ENCODE measurements at regions not wholly inside any gene's neighbourhood (a gene's known extent, or its start where the extent isn't known, plus 50 kb on each side); places are given as distances from the start of the nearest gene placed in this dataset.

DNA sequence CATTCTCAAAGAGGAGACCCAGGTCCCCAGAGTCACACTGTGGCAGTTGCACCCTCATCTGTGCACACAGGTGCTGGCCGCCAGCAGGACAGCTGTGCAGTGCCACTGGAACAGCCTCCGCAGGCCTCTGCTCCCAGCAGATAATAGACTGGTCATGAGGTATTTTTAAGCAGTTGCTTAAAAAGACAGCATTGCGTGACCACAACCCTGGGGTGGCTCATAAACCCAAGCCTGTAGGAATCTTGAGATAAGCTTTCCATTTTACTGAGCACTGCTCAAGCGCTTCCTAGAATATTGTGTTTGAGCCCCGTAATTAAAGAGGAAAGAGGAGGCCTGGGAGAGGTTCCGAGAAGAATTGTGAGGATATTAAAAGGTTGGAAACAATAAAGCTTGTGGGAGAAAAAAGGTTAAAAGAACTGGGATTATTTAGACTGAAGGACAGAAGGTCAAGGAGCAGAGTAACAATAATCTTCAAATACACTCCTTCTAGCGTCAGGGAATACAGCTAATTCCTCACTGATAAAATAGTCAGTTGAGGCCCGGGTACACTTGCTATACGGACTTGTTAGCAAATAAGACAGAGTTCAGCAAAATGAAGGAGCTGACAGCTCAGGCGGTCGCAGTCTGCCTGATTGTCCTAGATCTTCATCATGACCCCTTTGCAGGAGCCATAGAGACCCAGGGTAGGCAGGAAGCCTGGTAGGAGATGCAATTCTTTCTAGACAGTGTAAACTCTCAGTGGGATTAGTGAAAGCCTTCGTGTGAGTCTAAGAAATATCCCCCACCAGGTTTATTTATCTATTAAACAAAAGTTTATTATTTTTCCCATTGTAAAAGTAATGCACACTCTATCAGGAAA, 86.2 kb upstream of the KIT start (continued):
- TF ChIP-seq JUNB (CRISPR knock-in tag; conservative IDR thresholded peaks at IDR 0.05) (no peak), NONO (IDR thresholded peaks at IDR 0.05; ENCODE audit: low read depth in 2 of 2, low read length in 1 of 2) (peak in 1 of 2 experiments; percentile 81; a peak in 2 of 4 replicates), HIVEP1 (CRISPR knock-in tag; IDR thresholded peaks at IDR 0.05) (peak; percentile 80; the same call in 1 of the 2 replicates), GATA2 (CRISPR knock-in tag; IDR thresholded peaks at IDR 0.05) (peak; percentile 71), CBFB (CRISPR knock-in tag; IDR thresholded peaks at IDR 0.05) (peak; percentile 79), SMAD3 (CRISPR knock-in tag; conservative IDR thresholded peaks at IDR 0.05) (peak; percentile 85), ZKSCAN3 (CRISPR knock-in tag; IDR thresholded peaks at IDR 0.05) (no peak), SREBF2 (CRISPR knock-in tag; IDR thresholded peaks at IDR 0.05) (no peak), CXXC5 (CRISPR knock-in tag; IDR thresholded peaks at IDR 0.05) (peak; percentile 98), ZNF165 (CRISPR knock-in tag; IDR thresholded peaks at IDR 0.05; ENCODE audit: borderline replicate concordance) (peak; percentile 59; the same call in 1 of the 2 replicates), NFATC3 (IDR thresholded peaks at IDR 0.05) (peak; percentile 86; the same call in 1 of the 2 replicates), SMAD1 (IDR thresholded peaks at IDR 0.05; ENCODE audit: low read depth, low read length, partially characterized antibody) (peak; percentile 83), CAMTA2 (CRISPR knock-in tag; conservative IDR thresholded peaks at IDR 0.05) (no peak), MIER1 (IDR thresholded peaks at IDR 0.05; ENCODE audit: low read depth) (no peak), PML (IDR thresholded peaks at IDR 0.05; ENCODE audit: low read length) (peak; percentile 97), KLF6 (CRISPR knock-in tag; IDR thresholded peaks at IDR 0.05; ENCODE audit: borderline replicate concordance) (no peak), ZNF699 (CRISPR knock-in tag; IDR thresholded peaks at IDR 0.05; ENCODE audit: insufficient replicate concordance) (no peak), ZBTB17 (CRISPR knock-in tag; IDR thresholded peaks at IDR 0.05) (peak; percentile 62; the same call in 1 of the 2 replicates), FOXK1 (CRISPR knock-in tag; IDR thresholded peaks at IDR 0.05; ENCODE audit: borderline replicate concordance) (no peak), SP2 (IDR thresholded peaks at IDR 0.05; ENCODE audit: extremely low read depth, low read depth, low read length, poor library complexity, severe bottlenecking) (no peak), TAF7 (tag; IDR thresholded peaks at IDR 0.05) (no peak), RNF2 (IDR thresholded peaks at IDR 0.05) (peak; percentile 79), TFAP4 (CRISPR knock-in tag; IDR thresholded peaks at IDR 0.05; ENCODE audit: borderline replicate concordance) (peak; percentile 98), SMARCE1 (IDR thresholded peaks at IDR 0.05) (peak; percentile 93), ZFPM2 (CRISPR knock-in tag; IDR thresholded peaks at IDR 0.05) (no peak), RFX5 (IDR thresholded peaks at IDR 0.05; ENCODE audit: low read depth, low read length) (no peak), ZNF124 (CRISPR knock-in tag; IDR thresholded peaks at IDR 0.05) (no peak), DACH1 (IDR thresholded peaks at IDR 0.05; ENCODE audit: partially characterized antibody) (no peak), EHMT2 (IDR thresholded peaks at IDR 0.05) (peak; percentile 60; the same call in 1 of the 2 replicates)
- TF ChIP-seq, protein P1, sequence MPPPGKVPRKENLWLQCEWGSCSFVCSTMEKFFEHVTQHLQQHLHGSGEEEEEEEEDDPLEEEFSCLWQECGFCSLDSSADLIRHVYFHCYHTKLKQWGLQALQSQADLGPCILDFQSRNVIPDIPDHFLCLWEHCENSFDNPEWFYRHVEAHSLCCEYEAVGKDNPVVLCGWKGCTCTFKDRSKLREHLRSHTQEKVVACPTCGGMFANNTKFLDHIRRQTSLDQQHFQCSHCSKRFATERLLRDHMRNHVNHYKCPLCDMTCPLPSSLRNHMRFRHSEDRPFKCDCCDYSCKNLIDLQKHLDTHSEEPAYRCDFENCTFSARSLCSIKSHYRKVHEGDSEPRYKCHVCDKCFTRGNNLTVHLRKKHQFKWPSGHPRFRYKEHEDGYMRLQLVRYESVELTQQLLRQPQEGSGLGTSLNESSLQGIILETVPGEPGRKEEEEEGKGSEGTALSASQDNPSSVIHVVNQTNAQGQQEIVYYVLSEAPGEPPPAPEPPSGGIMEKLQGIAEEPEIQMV (tag; conservative IDR thresholded peaks at IDR 0.05; ENCODE audit: low read depth) = no peak
